Upper lobe of left lung (tissue), 6 donors: ENCODE measurements at regions not wholly inside any gene's neighbourhood (a gene's known extent, or its start where the extent isn't known, plus 50 kb on each side); places are given as distances from the start of the nearest gene placed in this dataset.
A peak's percentile ranks its signal among the peaks of the same experiment; 100 is the strongest.
"Not testable (repeated sequence)": the region's sequence is repeated elsewhere in the genome, so short reads cannot be mapped to it uniquely, and the experiment has no call there.

Source experiments
- ATAC-seq, 2 donors: fragments of 200-7000 bp; cut with Tn5 transposase; one replicate each; pipeline ENCODE4 v1.9.1; 2022; ENCODE audit warnings: mild to moderate bottlenecking in 2 of 2, moderate library complexity in 2 of 2; ENCODE audit not compliant: low FRiP score in 2 of 2
- DNase-seq, 2 donors: peaks; one replicate each; pipeline ENCODE4 v3.0.0-alpha.2; 2019 to 2020
- H3K27ac ChIP-seq, 4 donors: fragments of 200-600 bp; sonication (generic); one replicate each; pipeline ENCODE4 v1.5.1; 2016 to 2019
- H3K27me3 ChIP-seq, 4 donors: fragments of 200-600 bp; sonication (generic); one replicate each; pipeline ENCODE4 v1.5.1; 2017 to 2019
- H3K36me3 ChIP-seq, 4 donors: fragments of 200-600 bp; sonication (generic); one replicate each; pipeline ENCODE4 v1.5.1; 2016 to 2019
- H3K4me1 ChIP-seq, 4 donors: fragments of 200-600 bp; sonication (generic); one replicate each; pipeline ENCODE4 v1.5.1; 2018 to 2019
- H3K4me3 ChIP-seq, 4 donors: fragments of 200-600 bp; sonication (generic); one replicate each; pipeline ENCODE4 v1.5.1; 2017 to 2019; ENCODE audit warnings: mild to moderate bottlenecking in 2 of 4, moderate library complexity in 1 of 4
- H3K9me3 ChIP-seq, 4 donors: fragments of 200-600 bp; sonication (generic); one replicate each; pipeline ENCODE4 v1.5.1; 2018 to 2019
- CTCF ChIP-seq, 6 experiments: fragments of 450-650 bp in 4 of 6; fragments of 200-600 bp in 2 of 6; sonication (generic) in 2 of 6; IDR thresholded peaks; one replicate each; pipeline ENCODE4 v1.5.1; 2016 to 2019; ENCODE audit warnings: antibody characterized with exemption in 6 of 6
- EP300 ChIP-seq, 4 donors: sonication (generic); formaldehyde crosslinking; IDR thresholded peaks; one replicate each; pipeline ENCODE4 v1.5.1; 2017; ENCODE audit warnings: antibody characterized with exemption in 4 of 4, control low read depth in 2 of 4
- POLR2A ChIP-seq, 4 donors: fragments of 450-650 bp; IDR thresholded peaks; one replicate each; pipeline ENCODE4 v1.5.1; 2016 to 2017; ENCODE audit warnings: antibody characterized with exemption in 4 of 4, mild to moderate bottlenecking in 2 of 4
- POLR2AphosphoS5 ChIP-seq, 2 donors: sonication (generic); formaldehyde crosslinking; IDR thresholded peaks; one replicate each; pipeline ENCODE4 v1.5.1; 2017; ENCODE audit warnings: antibody characterized with exemption in 2 of 2
- WGBS, 2 donors: methylation state at CpG; one replicate each; pipeline ENCODE4 v1.1.5; 2017 to 2018; 5-methylcytosine and 5-hydroxymethylcytosine counted together
- donor health status: DM: no; HTN: no; CAD: no; lungs with moderate emphysema.
- donor health status: DM: no; HTN: yes; CAD: no; lungs with severe emphysema.

GRCh38 chr22:27105142-27106025, 448.0 kb downstream of the MIAT start:
- H3K9me3 ChIP-seq, result no peaks in the 10 kb centered on the region
- no peak overlapping the region for H3K27ac ChIP-seq
- H3K27me3 ChIP-seq, result no peaks in the 10 kb centered on the region
- whole genome bisulfite sequencing, 2 donors, result 64 to 69% methylated on average over 11 of the region's 11 CpGs
- TF ChIP-seq POLR2AphosphoS5 (IDR thresholded peaks at IDR 0.05), result no peak
- H3K4me1 ChIP-seq, result peaks cover 0 to 3% (median 0%) of the 10 kb centered on the region in 4 donors
- no peaks in the 10 kb centered on the region for H3K36me3 ChIP-seq
- peak; percentile 66 to 93 for ATAC-seq
- no peak for DNase-seq
- H3K4me3 ChIP-seq, result no peak overlapping the region

GRCh38 chr22:27106985-27107384, 449.6 kb downstream of the MIAT start:
- Histone ChIP-seq H3K4me1 (no peaks in the 10 kb centered on the region), H3K9me3 (no peaks in the 10 kb centered on the region), H3K27me3 (no peaks in the 10 kb centered on the region), H3K36me3 (no peaks in the 10 kb centered on the region), H3K27ac (no peak overlapping the region), H3K4me3 (no peak overlapping the region)
- 90 to 93% methylated on average over 4 of the region's 4 CpGs for WGBS, 2 donors
- ATAC-seq, result no peak
- DNase-seq, result no peak
- TF ChIP-seq POLR2A (IDR thresholded peaks at IDR 0.05) (no peak), CTCF (IDR thresholded peaks at IDR 0.05) (no peak), POLR2AphosphoS5 (IDR thresholded peaks at IDR 0.05) (no peak), EP300 (IDR thresholded peaks at IDR 0.05) (no peak)

- Histone ChIP-seq H3K36me3 (no peaks in the 10 kb centered on the region), H3K9me3 (no peaks in the 10 kb centered on the region), H3K4me1 (no peaks in the 10 kb centered on the region), H3K4me3 (no peak overlapping the region), H3K27me3 (no peaks in the 10 kb centered on the region), H3K27ac (no peak overlapping the region)
- ATAC-seq, result no peak
- DNase-seq, result no peak
- 66 to 100% methylated on average over 1 to 2 of the region's 2 CpGs for WGBS, 2 donors
- no peak for TF ChIP-seq POLR2AphosphoS5 (IDR thresholded peaks at IDR 0.05)
- no peak for TF ChIP-seq EP300 (IDR thresholded peaks at IDR 0.05)
- TF ChIP-seq POLR2A (IDR thresholded peaks at IDR 0.05), result no peak
- no peak for TF ChIP-seq CTCF (IDR thresholded peaks at IDR 0.05)
Measured at GRCh38 chr22:27107386-27107785, 450.0 kb downstream of the MIAT start.

GRCh38 chr22:27107824-27108223, 450.4 kb downstream of the MIAT start:
- Histone ChIP-seq H3K27ac (no peak overlapping the region), H3K27me3 (no peaks in the 10 kb centered on the region), H3K4me3 (no peak overlapping the region), H3K9me3 (no peaks in the 10 kb centered on the region), H3K36me3 (no peaks in the 10 kb centered on the region), H3K4me1 (peaks cover 0 to 3% (median under 1%) of the 10 kb centered on the region in 4 donors)
- ATAC-seq (peak in 1 of 2 donors; percentile 69), DNase-seq (peak in 1 of 2 donors; percentile 43)
- 40 to 48% methylated on average over 2 of the region's 2 CpGs for WGBS, 2 donors
- TF ChIP-seq EP300 (IDR thresholded peaks at IDR 0.05), result no peak
- TF ChIP-seq POLR2A (IDR thresholded peaks at IDR 0.05), result no peak
- no peak for TF ChIP-seq CTCF (IDR thresholded peaks at IDR 0.05)
- TF ChIP-seq POLR2AphosphoS5 (IDR thresholded peaks at IDR 0.05), result no peak

DNA sequence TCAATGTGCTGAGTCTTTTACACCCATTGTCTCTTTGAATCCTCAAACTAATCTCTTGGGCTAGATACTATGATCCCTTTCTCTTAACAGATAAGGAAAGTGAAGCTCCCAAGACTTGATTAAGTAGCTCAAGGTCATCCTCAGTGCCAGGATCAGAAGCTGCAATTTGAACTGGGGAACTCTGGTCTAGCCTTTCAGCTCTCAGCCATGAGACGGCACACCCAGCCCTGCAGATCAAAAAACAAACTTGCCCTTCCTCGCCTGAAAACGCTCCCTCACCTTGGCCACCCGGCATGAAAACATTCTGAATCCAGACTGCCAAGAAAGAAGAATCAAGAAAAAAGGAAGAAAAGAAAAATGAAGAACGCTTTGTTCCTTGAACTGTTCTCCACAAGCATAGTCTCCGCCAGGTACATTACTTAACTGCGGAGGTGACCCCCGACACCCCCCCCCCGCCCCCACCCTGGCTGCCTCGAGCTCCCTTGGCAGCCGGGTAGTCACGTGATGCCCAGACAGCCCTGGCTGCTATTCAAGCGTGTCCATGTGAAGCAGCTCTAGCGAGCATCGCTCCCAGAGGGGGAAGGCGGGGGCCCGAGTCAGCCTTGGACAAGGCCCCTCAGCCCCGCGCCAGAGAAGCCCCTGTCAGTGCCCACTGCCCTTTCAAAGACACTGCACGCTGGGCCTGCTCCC, 451.2 kb downstream of the MIAT start:
- peaks cover 0 to 4% (median 2%) of the 10 kb centered on the region in 4 donors for H3K4me1 ChIP-seq
- H3K9me3 ChIP-seq, result no peaks in the 10 kb centered on the region
- no peaks in the 10 kb centered on the region for H3K27me3 ChIP-seq
- H3K27ac ChIP-seq, result no peak overlapping the region
- ATAC-seq (no peak), DNase-seq (peak in 1 of 2 donors; percentile 67)
- TF ChIP-seq EP300 (IDR thresholded peaks at IDR 0.05) (no peak), POLR2AphosphoS5 (IDR thresholded peaks at IDR 0.05) (no peak), CTCF (IDR thresholded peaks at IDR 0.05) (no peak), POLR2A (IDR thresholded peaks at IDR 0.05) (no peak)
- H3K4me3 ChIP-seq, result no peak overlapping the region
- 44 to 55% methylated on average over 15 to 16 of the region's 20 CpGs for WGBS, 2 donors
- H3K36me3 ChIP-seq, result no peaks in the 10 kb centered on the region

DNA sequence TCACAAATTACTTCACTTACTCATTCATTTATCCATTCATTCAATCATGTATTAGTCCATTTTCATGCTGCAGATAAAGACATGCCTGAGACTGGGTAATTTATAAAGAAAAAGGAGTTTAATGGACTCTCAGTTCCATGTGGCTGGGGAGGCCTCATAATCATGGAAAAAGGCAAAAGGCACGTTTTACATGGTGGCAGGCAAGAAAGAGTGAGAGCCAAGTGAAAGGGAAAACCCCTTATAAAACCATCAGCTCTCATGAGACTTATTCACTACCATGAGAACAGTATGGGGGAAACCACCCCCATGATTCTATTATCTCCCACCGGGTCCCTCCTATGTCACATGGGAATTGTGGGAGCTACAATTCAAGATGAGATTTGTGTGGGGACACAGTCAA, 452.0 kb downstream of the MIAT start:
- H3K27ac ChIP-seq, H3K36me3 ChIP-seq, H3K4me1 ChIP-seq, DNase-seq, H3K4me3 ChIP-seq, H3K9me3 ChIP-seq, ATAC-seq, H3K27me3 ChIP-seq: not testable (repeated sequence)
- WGBS, 2 donors, result 88 to 90% methylated on average over 2 of the region's 2 CpGs
